HG02943 (cell line): ENCODE measurements at regions not wholly inside any gene's neighbourhood (a gene's known extent, or its start where the extent isn't known, plus 50 kb on each side); places are given as distances from the start of the nearest gene placed in this dataset.

ENCODE experiments used
- ATAC-seq: cut with Tn5 transposase; IDR thresholded peaks from one replicate; pipeline ENCODE4 v1.9.1; 2021; ENCODE audit warnings: mild to moderate bottlenecking, low read depth, moderate library complexity; ENCODE audit not compliant: unreplicated experiment

DNA sequence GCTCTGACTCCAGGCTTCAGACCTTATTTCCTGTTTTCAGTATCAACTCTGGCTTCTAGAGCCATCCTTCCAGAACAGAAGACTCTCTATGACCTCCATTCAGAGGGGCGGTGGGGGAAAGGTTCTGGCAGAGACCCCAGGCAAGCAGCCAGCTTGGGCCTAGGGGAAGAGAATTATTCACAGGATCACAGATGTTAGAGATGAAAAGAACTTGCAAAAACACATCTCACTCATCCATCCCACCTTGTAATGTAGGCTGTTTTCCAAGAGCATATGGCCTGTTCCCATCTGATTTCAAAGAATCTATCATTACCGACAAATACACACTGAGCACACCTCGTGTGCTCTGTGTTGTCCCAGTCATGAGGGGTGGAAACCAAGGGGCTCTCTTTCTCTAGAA, 131.9 kb downstream of the GRIN2B start:
- ATAC-seq: no peak

DNA sequence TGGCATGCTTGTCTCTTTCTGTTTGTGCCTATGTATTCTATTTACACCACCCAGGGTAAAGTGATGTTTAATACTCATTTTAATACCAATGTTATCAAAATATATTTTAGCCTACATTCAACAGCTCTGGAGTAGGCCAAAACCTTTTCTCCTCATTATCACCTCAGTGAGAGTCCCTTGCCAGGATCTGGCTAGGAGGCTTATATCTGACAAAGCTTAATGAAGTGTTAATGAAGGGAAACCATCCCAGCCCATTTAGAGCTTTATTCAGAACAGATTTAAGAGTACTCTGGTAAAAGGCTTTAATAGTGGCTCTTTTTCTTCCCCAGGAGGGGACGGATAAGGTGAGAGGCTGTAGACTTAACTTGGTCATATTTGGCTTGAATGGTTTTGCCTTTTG, 137.6 kb downstream of the GRIN2B start:
- ATAC-seq: no peak

DNA sequence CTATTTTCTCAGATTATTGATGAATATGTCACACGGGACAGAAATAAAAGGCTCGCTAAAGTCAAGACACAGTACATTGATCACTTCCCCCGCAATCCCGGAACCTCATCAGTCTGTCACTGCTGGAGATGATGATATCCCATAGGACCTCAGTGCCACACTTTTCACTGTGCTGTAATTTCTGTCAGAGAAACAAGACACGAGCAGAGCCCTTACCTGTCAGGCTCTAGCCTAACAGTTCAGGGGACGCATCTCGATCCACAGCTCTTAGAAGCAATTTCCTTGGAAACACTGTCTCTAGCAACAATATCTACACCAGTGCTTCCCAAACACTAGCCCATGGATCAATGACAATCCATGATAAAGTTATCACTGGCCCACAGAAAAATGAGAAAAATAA, 140.0 kb downstream of the GRIN2B start:
- ATAC-seq: no peak

DNA sequence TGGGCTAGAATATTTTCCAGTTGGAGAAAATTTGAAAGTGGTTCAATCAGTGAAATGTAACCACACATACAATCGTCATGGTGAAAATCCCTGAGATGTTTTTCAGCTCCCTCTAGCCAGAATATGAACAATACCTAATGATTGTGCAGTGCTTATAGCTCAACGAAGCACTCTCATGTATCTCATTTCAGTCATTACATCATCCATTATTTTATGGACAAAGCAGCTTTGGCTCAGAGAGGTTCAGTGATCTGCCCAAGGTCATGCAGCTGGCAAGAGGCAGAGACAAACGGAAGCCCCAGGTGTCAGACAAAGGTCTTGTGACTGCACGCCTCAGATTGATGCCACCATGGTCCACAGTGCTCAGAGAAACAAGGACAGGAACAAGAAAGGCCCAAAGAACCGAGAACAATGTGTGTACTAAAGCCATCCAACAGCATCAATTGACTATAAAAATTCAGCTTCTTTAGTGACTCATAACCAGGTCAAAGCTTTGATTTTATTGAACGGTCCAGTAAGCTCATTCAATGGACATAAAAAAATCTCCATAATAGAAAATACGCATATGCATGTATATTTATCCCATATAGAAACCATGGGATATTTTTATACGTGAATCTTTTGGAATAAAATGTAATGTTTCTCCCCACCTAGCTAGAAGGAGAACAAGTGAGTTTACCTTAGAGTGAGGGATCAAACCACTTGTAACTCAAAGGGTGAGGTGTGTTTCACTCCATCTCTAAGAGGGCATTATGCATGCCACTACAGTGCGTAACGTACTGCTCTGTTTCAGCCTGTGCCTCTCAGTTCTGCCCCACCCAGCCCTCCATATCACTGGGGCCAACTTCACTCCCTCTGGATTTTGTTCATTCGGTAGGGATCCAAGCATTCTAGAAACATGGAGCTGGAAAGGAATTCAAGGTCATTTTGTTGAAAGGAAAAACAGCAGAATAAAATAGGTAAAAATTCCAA, 141.8 kb downstream of the GRIN2B start:
- ATAC-seq: no peak

DNA sequence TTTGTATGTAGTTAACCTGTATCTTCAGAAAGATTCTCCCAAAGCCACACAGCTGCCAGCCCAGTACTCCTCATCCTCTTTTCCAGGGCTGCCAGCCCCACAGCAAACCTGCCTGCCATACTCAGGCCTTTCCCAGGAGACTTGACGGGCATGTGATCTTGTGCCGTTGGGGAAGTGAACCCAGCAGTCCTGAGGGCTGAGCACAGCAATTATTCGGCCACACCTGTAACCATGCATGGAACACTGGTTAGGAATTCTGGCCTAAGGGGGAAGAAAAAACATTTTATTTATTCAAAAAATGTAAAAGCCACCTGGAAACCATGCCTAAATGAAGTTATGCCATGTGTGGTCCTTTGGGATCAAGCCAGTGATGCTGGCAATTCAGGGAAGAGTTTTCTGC, 145.3 kb downstream of the GRIN2B start:
- ATAC-seq: no peak

DNA sequence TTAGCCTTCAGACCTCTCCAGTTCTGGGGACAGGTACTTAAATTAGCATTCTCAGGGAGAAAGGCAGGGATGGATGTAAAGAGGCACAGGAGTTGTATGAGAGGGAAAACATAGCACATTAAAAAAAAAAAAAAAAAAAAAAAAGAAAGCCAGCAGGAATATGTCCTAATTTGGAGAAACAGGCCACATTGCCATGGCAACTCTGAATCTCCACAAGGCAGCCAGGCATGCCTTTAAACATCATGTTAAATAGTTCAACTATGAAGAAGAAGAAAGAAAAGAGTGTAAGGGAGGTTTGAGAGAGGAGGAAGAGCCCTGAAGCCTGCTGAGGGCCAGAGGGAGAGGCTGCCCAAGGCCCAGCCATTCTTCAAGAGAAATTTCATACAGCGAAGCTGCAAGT, 145.8 kb downstream of the GRIN2B start:
- no peak for ATAC-seq

DNA sequence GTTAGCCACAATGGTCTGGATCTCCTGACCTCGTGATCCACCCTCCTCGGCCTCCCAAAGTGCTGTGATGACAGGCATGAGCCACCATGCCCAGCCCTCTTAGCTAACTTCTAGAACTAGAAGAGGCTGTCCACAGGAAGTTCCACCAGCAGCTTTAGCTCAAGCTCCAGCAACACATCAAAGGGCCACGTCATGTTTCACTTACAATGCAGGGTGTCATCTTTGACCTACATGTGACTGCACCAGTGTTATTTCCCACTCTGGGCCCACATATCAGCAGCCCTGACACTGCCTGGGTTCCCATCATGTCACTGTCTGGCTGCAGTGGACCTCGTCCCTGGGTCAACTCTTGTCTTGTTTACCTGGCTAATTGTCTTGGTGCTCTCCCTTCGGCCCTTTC, 147.2 kb downstream of the GRIN2B start:
- no peak for ATAC-seq

DNA sequence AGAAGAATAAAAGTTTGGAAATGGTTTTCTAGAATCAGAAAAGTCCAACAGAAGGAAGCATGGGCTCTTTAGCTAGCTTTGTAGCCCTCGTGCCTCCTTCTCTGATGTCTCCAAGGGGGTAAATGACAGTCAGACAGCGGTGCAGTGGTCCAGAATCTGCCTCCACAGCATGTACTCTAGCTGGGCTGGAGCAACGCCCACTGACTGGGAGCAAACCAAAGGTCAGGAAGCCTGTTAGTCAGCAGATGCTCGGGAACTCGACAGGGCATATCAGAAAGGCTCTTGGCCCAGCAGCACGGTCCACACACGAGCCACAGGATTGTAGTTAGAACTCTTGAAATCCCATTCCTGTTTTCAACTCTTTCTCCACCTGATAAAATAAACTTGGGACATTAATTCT, 164.3 kb downstream of the GRIN2B start:
- no peak for ATAC-seq

DNA sequence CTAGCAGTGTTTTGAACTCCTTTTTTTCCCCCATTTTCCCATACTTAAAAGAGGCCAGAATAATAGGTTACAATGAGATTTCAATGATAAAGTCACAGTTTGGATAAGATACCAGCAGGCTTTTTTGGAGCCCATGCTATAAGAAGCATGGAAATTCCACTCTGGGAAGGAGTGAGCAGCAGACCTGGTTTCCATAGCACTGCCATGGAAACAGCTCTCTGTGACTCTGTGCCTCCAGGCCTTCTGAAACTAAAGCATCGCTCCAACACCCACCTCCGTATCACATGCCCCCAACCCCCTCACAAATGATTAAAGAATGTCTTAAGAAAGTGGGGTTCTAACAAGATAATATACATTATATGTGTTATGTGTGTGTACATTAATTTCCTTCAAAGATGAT, 165.0 kb downstream of the GRIN2B start:
- no peak for ATAC-seq

DNA sequence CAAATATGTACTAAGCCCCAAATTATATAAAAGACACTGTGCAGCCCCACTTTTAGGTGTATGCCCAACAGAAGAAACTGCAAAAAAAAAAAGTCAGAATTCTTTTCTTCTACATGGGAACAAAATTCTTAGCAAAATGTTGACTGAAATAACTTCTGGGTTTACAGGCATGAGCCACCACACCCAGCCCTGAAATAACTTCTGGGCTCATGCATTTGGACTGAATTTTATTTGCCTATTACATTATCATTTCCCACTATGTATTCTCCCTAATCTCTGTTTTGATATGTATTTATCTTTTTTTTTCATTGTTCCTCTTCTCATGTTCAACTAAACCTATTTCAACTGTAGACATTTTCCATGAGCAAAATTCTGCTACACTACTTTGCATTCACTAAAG, 169.2 kb downstream of the GRIN2B start:
- no peak for ATAC-seq

DNA sequence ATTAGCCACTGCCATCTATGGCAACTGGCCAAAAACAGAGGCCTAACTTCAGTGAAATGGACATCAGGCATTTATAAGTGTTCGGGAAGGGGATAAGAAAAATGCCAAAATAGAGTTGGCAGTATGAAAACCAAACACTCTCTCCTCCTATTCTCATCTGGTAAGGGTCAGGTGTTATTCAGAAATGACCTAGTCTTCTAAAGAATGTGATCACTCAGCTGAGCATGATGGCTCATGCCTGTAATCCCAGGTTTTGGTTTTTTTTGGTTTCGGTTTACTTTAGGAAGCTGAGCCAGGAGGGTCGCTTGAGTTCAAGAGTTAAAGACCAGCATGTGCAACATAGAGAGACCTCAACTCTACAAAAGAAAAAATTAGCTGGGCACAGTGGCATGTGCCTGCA, 170.3 kb downstream of the GRIN2B start:
- no peak for ATAC-seq

DNA sequence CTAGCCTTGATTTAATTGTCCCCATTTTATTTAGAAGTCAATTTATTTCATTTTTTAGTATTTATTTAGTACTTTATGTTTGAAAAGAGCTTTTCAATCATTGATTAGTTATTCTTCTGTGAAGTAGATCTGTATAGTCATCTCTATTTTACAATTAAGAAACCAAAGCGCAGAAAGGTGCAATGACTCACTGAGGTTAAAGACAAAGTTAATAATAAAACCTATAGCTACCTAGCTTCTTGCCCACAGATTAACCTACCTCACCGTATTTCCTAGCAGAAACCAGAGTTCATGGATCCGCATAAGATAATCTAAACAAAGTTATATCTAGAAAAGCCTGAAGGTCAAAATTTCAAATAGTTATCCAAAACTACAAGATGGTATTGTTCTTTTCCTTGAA, 176.4 kb downstream of the GRIN2B start:
- no peak for ATAC-seq

DNA sequence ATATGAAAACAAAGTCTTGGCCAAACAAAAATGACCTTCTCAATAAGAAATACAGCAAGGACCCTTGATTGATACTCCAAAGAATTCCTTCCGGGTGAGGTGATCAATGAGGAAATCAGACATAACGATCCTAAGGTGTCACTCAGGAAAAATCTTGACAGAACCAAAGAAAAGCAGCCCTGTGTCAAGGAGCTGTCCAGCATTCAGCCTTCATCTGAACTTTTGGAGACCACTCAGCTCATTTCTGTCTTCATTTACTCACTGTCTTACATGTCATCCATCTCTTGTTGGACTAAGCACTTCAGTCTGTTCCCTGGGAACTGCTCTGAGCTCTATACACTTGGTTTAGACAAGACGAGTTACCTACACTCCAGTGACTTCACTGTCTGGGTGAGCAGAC, 179.9 kb downstream of the GRIN2B start:
- ATAC-seq: no peak

DNA sequence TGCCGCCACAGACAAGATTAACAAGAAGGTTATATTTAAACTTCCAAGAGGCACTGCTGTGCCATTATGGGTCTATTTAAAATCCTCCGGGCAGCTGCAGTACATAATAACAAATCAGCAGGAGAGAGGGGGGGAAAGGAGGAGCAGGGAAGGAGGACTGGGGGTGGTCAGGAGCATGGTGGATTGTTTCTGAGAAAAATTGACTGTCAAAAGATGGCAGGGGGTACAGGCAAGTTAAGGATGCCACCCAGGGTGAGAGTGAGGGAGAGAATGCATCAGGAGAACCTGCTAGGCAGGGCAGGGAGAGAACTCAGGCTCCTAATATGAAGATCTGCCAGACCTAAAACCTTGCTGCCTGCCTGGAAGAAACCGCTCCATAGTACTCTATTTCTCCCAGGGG, 181.8 kb downstream of the GRIN2B start:
- ATAC-seq: no peak

DNA sequence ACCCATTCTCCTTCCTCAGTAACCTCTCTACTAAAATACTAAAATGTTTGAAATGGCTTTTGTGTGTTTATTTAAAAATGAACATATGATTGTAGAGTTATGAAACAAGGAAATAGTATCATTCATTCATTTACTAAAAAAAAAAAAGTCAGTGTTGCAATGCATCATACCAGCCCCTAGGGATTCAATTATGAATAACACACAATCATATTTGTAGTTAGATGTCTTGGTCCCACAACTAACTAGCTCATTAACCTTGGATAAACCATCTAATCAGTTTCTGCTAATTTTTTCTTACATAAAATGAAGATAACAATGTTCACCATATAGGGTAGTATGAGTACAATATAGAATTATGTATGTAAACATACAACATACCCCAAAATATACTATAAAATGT, 183.2 kb downstream of the GRIN2B start:
- ATAC-seq: no peak

DNA sequence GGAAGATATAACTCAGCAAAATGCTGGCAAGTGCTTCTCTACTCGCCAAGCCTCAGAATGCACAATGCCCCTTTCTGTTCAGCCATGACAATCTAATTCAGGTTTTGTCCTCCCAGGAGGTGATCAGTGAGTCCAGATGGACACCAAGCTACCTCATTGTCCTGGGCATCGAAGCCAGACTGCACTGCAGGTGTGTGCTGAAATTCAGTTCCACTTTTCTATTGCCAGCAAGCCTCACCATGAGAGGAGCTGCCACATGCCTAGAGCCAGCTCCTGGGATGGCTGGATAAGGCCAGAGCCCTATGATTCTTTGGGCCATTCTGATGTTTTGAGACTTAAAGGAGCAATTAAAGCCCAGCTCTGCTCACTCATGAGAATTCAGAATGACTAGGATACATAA, 186.7 kb downstream of the GRIN2B start:
- ATAC-seq: no peak

DNA sequence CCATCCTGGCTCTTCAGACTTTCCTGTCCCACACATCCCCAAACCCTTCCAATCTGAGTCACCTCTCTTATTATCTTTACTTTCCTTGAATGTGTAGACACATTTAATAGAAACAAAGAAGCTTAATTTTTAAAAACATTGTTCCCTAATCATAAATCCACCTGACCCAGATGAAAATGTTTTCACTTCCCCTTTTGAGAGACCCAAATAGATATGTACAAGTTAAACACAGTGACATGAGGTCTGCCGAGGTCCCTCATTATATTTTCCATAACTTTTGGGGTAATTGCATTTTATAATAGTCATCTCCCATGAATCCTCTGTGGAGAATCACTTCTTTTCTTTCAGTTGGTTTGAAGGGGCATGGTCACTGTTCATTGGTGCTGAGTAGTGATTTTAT, 191.1 kb downstream of the GRIN2B start:
- no peak for ATAC-seq

DNA sequence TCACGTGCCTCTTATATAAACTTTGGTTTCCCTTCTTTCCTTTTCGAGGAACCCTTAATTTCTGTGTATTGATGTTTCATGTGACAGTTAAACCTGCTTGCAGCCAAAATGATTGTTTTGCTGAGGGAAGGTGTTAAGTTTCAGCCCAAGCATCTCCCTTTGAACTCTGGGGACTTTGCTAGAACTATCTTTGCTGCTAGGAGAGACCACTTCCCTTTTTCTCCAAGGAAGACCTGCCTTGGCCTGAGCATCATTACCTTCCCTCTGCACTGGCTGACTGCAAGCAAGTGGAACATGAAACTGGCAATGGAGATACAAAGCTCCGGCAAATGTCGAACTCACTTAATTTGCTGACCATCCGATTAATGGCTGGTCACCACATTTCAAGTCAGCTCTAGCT, 192.8 kb downstream of the GRIN2B start:
- no peak for ATAC-seq

DNA sequence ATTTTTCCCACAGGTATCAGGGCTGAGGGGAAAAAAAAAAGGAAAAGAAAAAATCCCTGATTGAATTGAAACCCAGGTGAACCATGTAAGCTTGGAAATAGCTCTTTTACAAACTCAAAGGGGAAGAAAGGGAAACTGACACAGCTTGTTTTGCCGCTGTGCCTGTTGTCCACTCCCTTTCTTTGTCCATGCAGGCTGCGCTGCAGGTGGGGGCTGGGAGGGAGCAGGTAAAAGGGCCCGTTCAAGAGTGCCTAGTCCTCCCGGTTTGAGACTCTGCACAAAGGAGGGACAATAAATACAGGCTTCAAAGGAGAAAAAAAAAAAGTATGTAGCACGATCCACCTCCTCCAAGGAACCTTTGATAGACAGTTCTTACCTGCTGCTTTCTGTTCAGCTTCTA, 194.8 kb downstream of the GRIN2B start:
- ATAC-seq: no peak

DNA sequence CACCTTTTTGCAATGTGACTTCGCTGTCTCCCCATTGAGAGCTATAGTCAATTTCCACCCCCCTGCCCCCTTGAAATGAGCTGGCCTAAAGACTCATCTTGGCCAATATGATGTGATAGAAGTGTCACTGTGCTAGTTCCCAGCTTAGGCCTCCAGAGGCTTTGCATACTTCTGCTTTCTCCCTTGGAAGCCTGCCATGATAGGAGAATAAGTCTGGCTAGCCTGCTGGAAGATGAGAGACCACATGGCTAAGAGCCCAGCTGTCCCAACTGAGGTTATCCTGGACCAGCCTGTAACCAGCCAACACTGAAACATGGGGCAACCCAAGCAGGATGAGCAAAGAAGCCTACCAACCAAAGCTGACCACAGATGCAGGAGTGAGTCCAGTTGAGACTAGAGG, 196.9 kb downstream of the GRIN2B start:
- no peak for ATAC-seq

DNA sequence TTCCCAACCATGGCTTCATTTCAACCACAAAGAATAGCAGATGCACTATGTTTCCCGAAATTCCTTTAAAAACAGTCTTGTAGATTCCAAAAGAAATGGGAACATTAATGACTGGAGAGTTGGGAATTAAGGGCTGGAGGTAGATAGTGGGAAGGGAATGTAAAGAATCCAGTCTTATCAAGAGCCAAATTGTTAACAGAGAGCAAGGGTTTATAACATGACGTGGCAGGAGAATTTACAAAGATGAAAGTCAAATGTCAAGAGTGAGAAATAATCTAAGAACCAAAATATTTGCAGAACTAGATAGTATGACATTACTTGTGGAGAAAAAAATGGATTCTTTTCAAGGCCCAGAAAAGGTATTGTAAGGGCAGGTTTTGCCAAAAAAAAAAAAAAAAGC, 200.9 kb downstream of the GRIN2B start:
- ATAC-seq: no peak

DNA sequence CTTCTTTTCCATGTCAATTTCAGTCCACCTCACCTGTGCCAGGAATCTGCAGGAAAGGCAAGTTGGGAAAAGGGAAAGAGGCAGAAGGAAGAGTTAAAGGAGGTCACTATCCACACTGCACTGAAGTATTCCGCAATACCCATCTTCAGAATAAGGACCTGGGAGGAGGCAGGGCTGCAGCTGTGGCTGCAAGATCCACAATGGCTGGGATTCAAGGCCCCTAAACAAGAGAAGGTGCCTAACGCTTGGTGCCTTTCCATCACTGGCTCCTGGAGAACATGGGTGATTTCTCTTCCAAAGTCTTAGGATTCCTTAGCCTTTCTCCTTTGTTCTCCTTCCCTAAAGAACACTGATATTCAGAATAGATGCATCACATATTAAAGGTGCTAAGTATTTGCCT, 204.0 kb downstream of the GRIN2B start:
- ATAC-seq: no peak

DNA sequence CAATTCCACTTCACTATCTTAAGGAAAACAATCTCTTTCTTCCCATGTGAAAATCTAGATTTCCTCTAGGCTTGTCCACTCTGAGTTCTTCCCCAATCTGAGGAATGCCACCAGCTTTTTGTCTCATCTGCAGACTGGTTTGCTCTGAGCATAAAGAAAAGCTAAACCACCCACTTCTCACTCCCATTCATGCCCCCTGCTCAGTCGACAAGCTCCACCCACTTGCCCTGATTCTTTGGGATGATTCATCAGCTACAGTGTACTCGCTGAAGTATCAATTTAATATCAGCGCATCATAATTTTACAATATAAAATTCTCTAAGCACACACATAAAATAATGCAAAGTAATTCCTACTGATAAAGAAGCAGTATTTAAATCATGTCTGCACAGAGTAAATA, 209.1 kb downstream of the GRIN2B start:
- no peak for ATAC-seq
